IMR-90 (cell line): ENCODE measurements at regions not wholly inside any gene's neighbourhood (a gene's known extent, or its start where the extent isn't known, plus 50 kb on each side); places are given as distances from the start of the nearest gene placed in this dataset.

Source experiments
- ATAC-seq: fragments of 200-7000 bp; cut with Tn5 transposase; 2 replicates; pipeline ENCODE4 v1.9.1; 2020; ENCODE audit warnings: low read depth, mild to moderate bottlenecking, moderate library complexity
- BruUV-seq: library from RNA; stranded (reverse); fragments of 400-500 nt; replicated peaks from 2 replicates; lab custom pipeline; 2021; lab: Mats Ljungman, UMichigan
- CTCF ChIA-PET: fragments of 300-600 bp; formaldehyde crosslinking; extraction: SDS; loops from one replicate; lab custom pipeline; 2021; ENCODE audit warnings: antibody characterized with exemption; lab: Yijun Ruan, JAX
- POLR2A ChIA-PET: fragments of 300-600 bp; sonication (Branson Sonifier 250); formaldehyde crosslinking; loops from one replicate; lab custom pipeline; 2022; ENCODE audit warnings: antibody characterized with exemption; ENCODE audit not compliant: unreplicated experiment; lab: Charles Lee
- DNase-seq: peaks from one replicate; pipeline ENCODE4 v3.0.0; 2013
- H2AFZ ChIP-seq: replicated peaks from 2 replicates; pipeline ENCODE3; 2013; ENCODE audit warnings: low read length, mild to moderate bottlenecking; ENCODE audit not compliant: poor library complexity
- H2AK5ac ChIP-seq: 2 replicates; pipeline ENCODE4 v1.6.1; 2013; ENCODE audit warnings: low read depth, low read length, inconsistent platforms
- H2AK9ac ChIP-seq: replicated peaks from 2 replicates; pipeline ENCODE3; 2013; ENCODE audit warnings: mild to moderate bottlenecking, low read depth, low read length, moderate library complexity; ENCODE audit not compliant: poor library complexity
- H2BK120ac ChIP-seq: 2 replicates; pipeline ENCODE4 v1.6.1; 2013; ENCODE audit warnings: low read depth, low read length, inconsistent platforms
- H2BK15ac ChIP-seq: 3 replicates; pipeline ENCODE4 v1.6.1; 2013; ENCODE audit warnings: low read depth, low read length, inconsistent platforms
- H2BK20ac ChIP-seq: 2 replicates; pipeline ENCODE4 v1.6.1; 2013; ENCODE audit warnings: low read depth, mild to moderate bottlenecking, inconsistent platforms, low read length, moderate library complexity
- H2BK5ac ChIP-seq: 2 replicates; pipeline ENCODE4 v1.6.1; 2013; ENCODE audit warnings: mild to moderate bottlenecking, low read depth, low read length, inconsistent platforms; ENCODE audit not compliant: poor library complexity, severe bottlenecking
- H3K14ac ChIP-seq: replicated peaks from 2 replicates; pipeline ENCODE4 v1.6.1; 2013; ENCODE audit warnings: low read depth, low read length, inconsistent platforms
- H3K18ac ChIP-seq: 2 replicates; pipeline ENCODE4 v1.6.1; 2013; ENCODE audit warnings: low read depth, low read length, control low read depth
- H3K23ac ChIP-seq: 2 replicates; pipeline ENCODE4 v1.6.1; 2013; ENCODE audit warnings: low read depth, low read length, inconsistent platforms
- H3K27ac ChIP-seq: 2 replicates; pipeline ENCODE4 v1.5.1; 2013; ENCODE audit warnings: mild to moderate bottlenecking, control low read depth, low read length; ENCODE audit not compliant: insufficient read depth
- H3K27me3 ChIP-seq: 2 replicates; pipeline ENCODE4 v1.6.1; 2013; ENCODE audit warnings: low read length; ENCODE audit not compliant: control insufficient read depth, insufficient read depth
- H3K36me3 ChIP-seq: 2 replicates; pipeline ENCODE4 v1.6.1; 2013; ENCODE audit warnings: low read length, mixed read lengths; ENCODE audit not compliant: control insufficient read depth, insufficient read depth
- H3K4ac ChIP-seq: 2 replicates; pipeline ENCODE4 v1.6.1; 2013; ENCODE audit warnings: low read depth, low read length, inconsistent platforms
- H3K4me1 ChIP-seq: 2 replicates; pipeline ENCODE4 v1.6.1; 2013; ENCODE audit warnings: low read length, mixed read lengths; ENCODE audit not compliant: control insufficient read depth, insufficient read depth
- H3K4me2 ChIP-seq: 2 replicates; pipeline ENCODE4 v1.6.1; 2013; ENCODE audit warnings: low read depth, mild to moderate bottlenecking, control low read depth, low read length, moderate library complexity
- H3K4me3 ChIP-seq: 2 replicates; pipeline ENCODE4 v1.5.1; 2013; ENCODE audit warnings: low read depth, mild to moderate bottlenecking, control low read depth, low read length, moderate library complexity; ENCODE audit not compliant: insufficient read depth
- H3K56ac ChIP-seq: 2 replicates; pipeline ENCODE4 v1.6.1; 2013; ENCODE audit warnings: low read length, inconsistent platforms; ENCODE audit not compliant: insufficient read depth; ENCODE audit errors: extremely low read depth
- H3K79me1 ChIP-seq, 2 experiments: 2 replicates each; pipeline ENCODE4 v1.6.1; 2013; ENCODE audit warnings: low read length in 2 of 2, inconsistent platforms in 1 of 2, low read depth in 1 of 2
- H3K9ac ChIP-seq: 2 replicates; pipeline ENCODE4 v1.6.1; 2013; ENCODE audit warnings: low read depth, low read length, control low read depth
- H3K9me1 ChIP-seq: 2 replicates; pipeline ENCODE4 v1.6.1; 2013; ENCODE audit warnings: low read length, inconsistent platforms; ENCODE audit not compliant: insufficient read depth
- H3K9me3 ChIP-seq: 2 replicates; pipeline ENCODE4 v1.6.1; 2013; ENCODE audit warnings: low read length; ENCODE audit not compliant: control insufficient read depth, insufficient read depth
- H4K20me1 ChIP-seq: 2 replicates; pipeline ENCODE4 v1.6.1; 2013; ENCODE audit warnings: low read length, inconsistent platforms; ENCODE audit not compliant: insufficient read depth
- H4K5ac ChIP-seq: 2 replicates; pipeline ENCODE4 v1.6.1; 2013; ENCODE audit warnings: mild to moderate bottlenecking, low read depth, low read length, control low read depth
- H4K8ac ChIP-seq, 2 experiments: 2 replicates each; pipeline ENCODE4 v1.6.1; 2013; ENCODE audit warnings: low read depth in 2 of 2, low read length in 2 of 2, control low read depth in 1 of 2, inconsistent platforms in 1 of 2
- H4K91ac ChIP-seq: 2 replicates; pipeline ENCODE4 v1.6.1; 2013; ENCODE audit warnings: low read depth, low read length, inconsistent platforms; ENCODE audit not compliant: insufficient read depth
- CHD1 ChIP-seq: IDR thresholded peaks from 2 replicates; pipeline ENCODE4 v1.6.1; 2012; ENCODE audit warnings: low read depth, low read length, improper control_type of control experiment
- FOS ChIP-seq: fragments of 150-350 bp; IDR thresholded peaks from 2 replicates; pipeline ENCODE4 v1.6.1; 2016; ENCODE audit warnings: low read depth, low read length
- MAFK ChIP-seq: IDR thresholded peaks from 2 replicates; pipeline ENCODE4 v1.6.1; 2012; ENCODE audit warnings: low read depth, low read length, improper control_type of control experiment
- MAZ ChIP-seq: IDR thresholded peaks from 2 replicates; pipeline ENCODE4 v1.6.1; 2012; ENCODE audit warnings: low read depth, mild to moderate bottlenecking, low read length, improper control_type of control experiment, moderate library complexity, borderline replicate concordance
- MXI1 ChIP-seq: IDR thresholded peaks from 2 replicates; pipeline ENCODE4 v1.6.1; 2012; ENCODE audit warnings: low read depth, mild to moderate bottlenecking, low read length, moderate library complexity, borderline replicate concordance
- NFE2L2 ChIP-seq: fragments of 150-350 bp; IDR thresholded peaks from 2 replicates; pipeline ENCODE4 v1.6.1; 2016; ENCODE audit warnings: low read depth, mild to moderate bottlenecking, low read length
- RAD21 ChIP-seq: IDR thresholded peaks from 2 replicates; pipeline ENCODE4 v1.6.1; 2012; ENCODE audit warnings: low read length, improper control_type of control experiment
- RFX5 ChIP-seq: IDR thresholded peaks from 2 replicates; pipeline ENCODE4 v1.8.0; 2012; ENCODE audit warnings: low read depth, mild to moderate bottlenecking, low read length, moderate library complexity
- USF2 ChIP-seq: fragments of 150-350 bp; IDR thresholded peaks from 2 replicates; pipeline ENCODE4 v1.6.1; 2017; ENCODE audit warnings: mild to moderate bottlenecking, antibody characterized with exemption, low read length, low read depth
- WGBS, 2 experiments: methylation state at CpG; one replicate each; pipeline versions ENCODE4 v1.1.5 to v1.1.7; 2013; ENCODE audit warnings: missing lambda C conversion rate in 2 of 2; ENCODE audit not compliant: insufficient read length in 1 of 2; ENCODE audit errors: extremely low coverage in 2 of 2; 5-methylcytosine and 5-hydroxymethylcytosine counted together
- dilution Hi-C: fragments of 300-500 bp; cut with HindIII; formaldehyde crosslinking; loops from one replicate; pipeline ENCODE4 v1.14.3; 2018; ENCODE audit warnings: low sequenced_read_pairs; ENCODE audit not compliant: unreplicated experiment
- in situ Hi-C: fragments of 300-500 bp; cut with MboI; formaldehyde crosslinking; loops from 3 replicates; pipeline ENCODE4 v1.14.3; 2019; ENCODE audit warnings: low sequenced_read_pairs, inconsistent platforms, mixed read lengths
- intact Hi-C: fragments of 100-400 bp; cut with micrococcal nuclease; formaldehyde crosslinking; loops from 2 replicates; pipeline ENCODE4 v1.10.0; 2022
- TF ChIP-seq, protein P1 (sequence below): fragments of 150-350 bp; IDR thresholded peaks from 2 replicates; pipeline ENCODE4 v1.6.1; 2016; ENCODE audit warnings: low read depth, mild to moderate bottlenecking, low read length, moderate library complexity, borderline replicate concordance
- TF ChIP-seq, protein P2 (sequence below): conservative IDR thresholded peaks from 2 replicates; pipeline ENCODE4 v1.5.1; 2012; ENCODE audit warnings: mild to moderate bottlenecking, low read depth, low read length, improper control_type of control experiment

DNA sequence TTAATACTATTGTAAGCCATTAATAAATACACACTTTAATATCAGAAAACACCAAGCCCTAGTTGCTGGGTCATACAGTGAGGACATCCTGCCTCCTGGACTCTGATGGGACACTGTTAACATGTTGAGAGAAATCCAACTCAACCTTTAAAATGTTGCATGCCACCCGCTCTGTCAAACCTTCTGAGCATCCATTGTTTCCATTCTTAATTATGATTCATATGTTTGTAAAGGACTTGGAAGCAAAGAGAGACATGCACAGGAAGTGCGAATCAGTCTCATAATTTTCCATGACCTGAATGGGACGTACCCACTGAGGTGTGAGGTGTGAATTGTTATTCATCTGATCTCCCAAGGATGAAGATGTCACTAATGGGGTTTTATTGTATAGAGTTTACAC is 186.4 kb downstream of the CAAP1 start:
- BruUV-seq: no TSS peak
- H2AFZ ChIP-seq: no peak overlapping the region
- no peaks in the 10 kb centered on the region for H3K79me1 ChIP-seq
- H3K23ac ChIP-seq: no peak overlapping the region
- in situ Hi-C loops (no loop called here), intact Hi-C loops (no loop called here), dilution Hi-C loops (no loop called here)
- no peak overlapping the region for H2BK20ac ChIP-seq
- H2BK120ac ChIP-seq: no peak overlapping the region
- H3K18ac ChIP-seq: no peak overlapping the region
- H3K4me2 ChIP-seq: no peak overlapping the region
- no peak overlapping the region for H2BK15ac ChIP-seq
- H3K4me1 ChIP-seq: no peaks in the 10 kb centered on the region
- H3K14ac ChIP-seq: no peak overlapping the region
- CTCF ChIA-PET: no interaction called here
- H4K8ac ChIP-seq: no peak overlapping the region
- no peak overlapping the region for H3K4me3 ChIP-seq
- H3K4ac ChIP-seq: no peak overlapping the region
- H3K9me1 ChIP-seq: no peaks in the 10 kb centered on the region
- H4K5ac ChIP-seq: no peak overlapping the region
- TF ChIP-seq RAD21 (no peak), MAFK (no peak), RFX5 (no peak), FOS (no peak), MXI1 (no peak), MAZ (no peak), NFE2L2 (no peak), CHD1 (no peak), USF2 (no peak)
- TF ChIP-seq, protein P1, sequence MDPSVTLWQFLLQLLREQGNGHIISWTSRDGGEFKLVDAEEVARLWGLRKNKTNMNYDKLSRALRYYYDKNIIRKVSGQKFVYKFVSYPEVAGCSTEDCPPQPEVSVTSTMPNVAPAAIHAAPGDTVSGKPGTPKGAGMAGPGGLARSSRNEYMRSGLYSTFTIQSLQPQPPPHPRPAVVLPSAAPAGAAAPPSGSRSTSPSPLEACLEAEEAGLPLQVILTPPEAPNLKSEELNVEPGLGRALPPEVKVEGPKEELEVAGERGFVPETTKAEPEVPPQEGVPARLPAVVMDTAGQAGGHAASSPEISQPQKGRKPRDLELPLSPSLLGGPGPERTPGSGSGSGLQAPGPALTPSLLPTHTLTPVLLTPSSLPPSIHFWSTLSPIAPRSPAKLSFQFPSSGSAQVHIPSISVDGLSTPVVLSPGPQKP: no peak
- TF ChIP-seq, protein P2, sequence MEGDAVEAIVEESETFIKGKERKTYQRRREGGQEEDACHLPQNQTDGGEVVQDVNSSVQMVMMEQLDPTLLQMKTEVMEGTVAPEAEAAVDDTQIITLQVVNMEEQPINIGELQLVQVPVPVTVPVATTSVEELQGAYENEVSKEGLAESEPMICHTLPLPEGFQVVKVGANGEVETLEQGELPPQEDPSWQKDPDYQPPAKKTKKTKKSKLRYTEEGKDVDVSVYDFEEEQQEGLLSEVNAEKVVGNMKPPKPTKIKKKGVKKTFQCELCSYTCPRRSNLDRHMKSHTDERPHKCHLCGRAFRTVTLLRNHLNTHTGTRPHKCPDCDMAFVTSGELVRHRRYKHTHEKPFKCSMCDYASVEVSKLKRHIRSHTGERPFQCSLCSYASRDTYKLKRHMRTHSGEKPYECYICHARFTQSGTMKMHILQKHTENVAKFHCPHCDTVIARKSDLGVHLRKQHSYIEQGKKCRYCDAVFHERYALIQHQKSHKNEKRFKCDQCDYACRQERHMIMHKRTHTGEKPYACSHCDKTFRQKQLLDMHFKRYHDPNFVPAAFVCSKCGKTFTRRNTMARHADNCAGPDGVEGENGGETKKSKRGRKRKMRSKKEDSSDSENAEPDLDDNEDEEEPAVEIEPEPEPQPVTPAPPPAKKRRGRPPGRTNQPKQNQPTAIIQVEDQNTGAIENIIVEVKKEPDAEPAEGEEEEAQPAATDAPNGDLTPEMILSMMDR: no peak
- no peaks in the 10 kb centered on the region for H3K9me3 ChIP-seq
- no peak overlapping the region for H2AK5ac ChIP-seq
- WGBS, 2 experiments: no CpG with 5 or more reads among the region's 3 CpGs
- H2BK5ac ChIP-seq: no peak overlapping the region
- H3K27ac ChIP-seq: no peak overlapping the region
- POLR2A ChIA-PET: no interaction called here
- no peak for DNase-seq
- H4K91ac ChIP-seq: no peak overlapping the region
- no peak overlapping the region for H2AK9ac ChIP-seq
- no peaks in the 10 kb centered on the region for H3K36me3 ChIP-seq
- no peak for ATAC-seq
- no peaks in the 10 kb centered on the region for H3K27me3 ChIP-seq
- no peaks in the 10 kb centered on the region for H4K20me1 ChIP-seq
- H3K9ac ChIP-seq: no peak overlapping the region
- no peak overlapping the region for H3K56ac ChIP-seq
